Ishikawa (cell line): ENCODE measurements at regions not wholly inside any gene's neighbourhood (a gene's known extent, or its start where the extent isn't known, plus 50 kb on each side); places are given as distances from the start of the nearest gene placed in this dataset.

Source experiments
- CEBPB ChIP-seq: IDR thresholded peaks from 2 replicates; pipeline ENCODE4 v1.6.1; 2012
- CREB1 ChIP-seq: IDR thresholded peaks from 2 replicates; pipeline ENCODE4 v1.6.1; 2012; ENCODE audit warnings: low read depth
- EGR1 ChIP-seq: IDR thresholded peaks from 2 replicates; pipeline ENCODE4 v1.6.1; 2012
- EP300 ChIP-seq: IDR thresholded peaks from 2 replicates; pipeline ENCODE4 v1.6.1; 2012; ENCODE audit warnings: borderline replicate concordance
- FOXM1 ChIP-seq: IDR thresholded peaks from 2 replicates; pipeline ENCODE4 v1.6.1; 2012; ENCODE audit warnings: low read depth, borderline replicate concordance
- MAX ChIP-seq: IDR thresholded peaks from 2 replicates; pipeline ENCODE4 v1.6.1; 2012
- NFIC ChIP-seq: IDR thresholded peaks from 2 replicates; pipeline ENCODE4 v1.6.1; 2012
- RAD21 ChIP-seq: IDR thresholded peaks from 2 replicates; pipeline ENCODE4 v1.6.1; 2012; ENCODE audit warnings: low read depth
- REST ChIP-seq: IDR thresholded peaks from 2 replicates; pipeline ENCODE4 v1.6.1; 2012; ENCODE audit warnings: low read depth, mild to moderate bottlenecking
- TAF1 ChIP-seq: IDR thresholded peaks from 2 replicates; pipeline ENCODE4 v1.6.1; 2012; ENCODE audit warnings: low read depth, mild to moderate bottlenecking
- TCF12 ChIP-seq: IDR thresholded peaks from 2 replicates; pipeline ENCODE4 v1.6.1; 2012; ENCODE audit warnings: low read depth
- TEAD4 ChIP-seq: IDR thresholded peaks from 2 replicates; pipeline ENCODE4 v1.6.1; 2012
- USF1 ChIP-seq: IDR thresholded peaks from 2 replicates; pipeline ENCODE4 v1.6.1; 2012
- YY1 ChIP-seq: IDR thresholded peaks from 2 replicates; pipeline ENCODE4 v1.6.1; 2012; ENCODE audit warnings: low read depth
- ZBTB7A ChIP-seq: IDR thresholded peaks from 2 replicates; pipeline ENCODE4 v1.6.1; 2012; ENCODE audit warnings: low read depth

- TF ChIP-seq CREB1 (no peak), EGR1 (no peak), TCF12 (no peak), RAD21 (no peak), ZBTB7A (no peak), FOXM1 (no peak), EP300 (no peak), REST (no peak), USF1 (no peak), NFIC (no peak), TAF1 (no peak), MAX (no peak)
These were observed 57.7 kb upstream of the EGFL7 start for GRCh38 chr9:136604823-136605525.

- no peak for TF ChIP-seq REST
- TF ChIP-seq NFIC, result no peak
- TF ChIP-seq EGR1, result no peak
- TF ChIP-seq FOXM1, result no peak
- TF ChIP-seq EP300, result no peak
These were observed 58.3 kb upstream of the NOTCH1 start for GRCh38 chr9:136603901-136604814.

- TF ChIP-seq CREB1 (no peak), FOXM1 (no peak), EP300 (no peak), YY1 (no peak), ZBTB7A (no peak), CEBPB (no peak), REST (no peak), TCF12 (no peak), NFIC (no peak)
These were observed 57.4 kb upstream of the NOTCH1 start for GRCh38 chr9:136603216-136603615.

GRCh38 chr9:136602193-136602885 is 56.5 kb upstream of the NOTCH1 start:
- no peak for TF ChIP-seq MAX
- no peak for TF ChIP-seq TAF1
- no peak for TF ChIP-seq TEAD4
- no peak for TF ChIP-seq EP300
- no peak for TF ChIP-seq FOXM1
- TF ChIP-seq TCF12, result no peak
- no peak for TF ChIP-seq YY1
- TF ChIP-seq CEBPB, result no peak
- no peak for TF ChIP-seq NFIC
- no peak for TF ChIP-seq EGR1
